ENCODE measurements at regions not wholly inside any gene's neighbourhood (a gene's known extent, or its start where the extent isn't known, plus 50 kb on each side); places are given as distances from the start of the nearest gene placed in this dataset.
A peak's percentile ranks its signal among the peaks of the same experiment; 100 is the strongest.
"Not testable (repeated sequence)": the region's sequence is repeated elsewhere in the genome, so short reads cannot be mapped to it uniquely, and the experiment has no call there.

DNA sequence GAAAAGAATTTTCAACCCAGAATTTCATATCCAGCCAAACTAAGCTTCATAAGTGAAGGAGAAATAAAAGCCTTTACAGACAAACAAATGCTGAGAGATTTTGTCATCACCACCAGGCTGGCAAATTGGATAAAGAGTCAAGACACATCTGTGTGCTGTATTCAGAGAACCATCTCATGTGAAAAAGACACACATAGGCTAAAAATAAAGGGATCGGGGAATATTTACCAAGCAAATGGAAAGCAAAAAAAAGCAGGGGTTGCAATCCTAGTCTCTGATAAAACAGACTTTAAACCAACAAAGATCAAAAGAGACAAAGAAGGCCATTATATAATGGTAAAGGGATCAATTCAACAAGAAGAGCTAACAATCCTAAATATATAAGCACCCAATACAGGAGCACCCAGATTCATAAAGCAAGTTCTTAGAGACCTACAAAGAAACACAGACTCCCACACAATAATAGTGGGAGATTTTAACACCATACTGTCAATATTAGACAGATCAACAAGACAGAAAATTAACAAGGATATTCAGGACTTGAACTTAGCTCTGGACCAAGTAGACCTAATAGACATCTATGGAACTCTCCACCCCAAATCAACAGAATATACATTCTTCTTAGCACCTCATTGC is 55.9 kb upstream of the ACSM6 start:
- not testable (repeated sequence) for H3K36me3 ChIP-seq (ENCODE audit: low read length); H2AFZ ChIP-seq (ENCODE audit: low read depth, low read length, severe bottlenecking); H3K4me3 ChIP-seq (ENCODE audit: insufficient read depth, low read length, poor library complexity, severe bottlenecking); H3F3A ChIP-seq (ENCODE audit: insufficient read depth); H3K9me2 ChIP-seq (replicated peaks; ENCODE audit: insufficient read depth, low read length); H3K79me2 ChIP-seq (ENCODE audit: insufficient read depth, low read length); H3K9ac ChIP-seq (ENCODE audit: low read length); H4K20me1 ChIP-seq (ENCODE audit: low read depth, low read length); H3K27ac ChIP-seq (ENCODE audit: low read depth, low read length); H3K9me3 ChIP-seq (ENCODE audit: insufficient read depth, low read length); H3K4me2 ChIP-seq (ENCODE audit: low read depth, low read length, poor library complexity, severe bottlenecking); H3K27me3 ChIP-seq (ENCODE audit: low read length)

DNA sequence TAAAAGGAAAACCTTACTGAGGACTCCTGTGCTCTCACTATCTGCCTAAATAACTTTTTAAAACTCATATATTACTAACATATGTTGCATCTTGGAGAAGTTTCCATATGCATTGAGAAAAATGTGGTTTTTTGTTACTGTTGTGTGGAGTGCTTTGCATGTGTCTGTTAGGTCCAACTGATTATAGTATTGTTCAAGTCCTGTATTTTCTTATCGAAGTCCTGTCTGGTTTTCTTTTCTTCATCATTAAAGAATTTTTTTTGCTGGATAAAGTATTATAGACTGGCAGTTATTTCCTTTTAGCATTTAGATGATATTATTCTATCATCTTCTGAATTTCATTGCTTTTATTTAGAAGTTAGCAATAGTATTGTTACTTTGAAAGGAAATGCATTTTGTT is 59.5 kb upstream of the ACSM6 start:
- H3K4me3 ChIP-seq (ENCODE audit: insufficient read depth, low read length, poor library complexity, severe bottlenecking) = no peak overlapping the region
- no peaks in the 10 kb centered on the region for H3K36me3 ChIP-seq (ENCODE audit: low read length)

DNA sequence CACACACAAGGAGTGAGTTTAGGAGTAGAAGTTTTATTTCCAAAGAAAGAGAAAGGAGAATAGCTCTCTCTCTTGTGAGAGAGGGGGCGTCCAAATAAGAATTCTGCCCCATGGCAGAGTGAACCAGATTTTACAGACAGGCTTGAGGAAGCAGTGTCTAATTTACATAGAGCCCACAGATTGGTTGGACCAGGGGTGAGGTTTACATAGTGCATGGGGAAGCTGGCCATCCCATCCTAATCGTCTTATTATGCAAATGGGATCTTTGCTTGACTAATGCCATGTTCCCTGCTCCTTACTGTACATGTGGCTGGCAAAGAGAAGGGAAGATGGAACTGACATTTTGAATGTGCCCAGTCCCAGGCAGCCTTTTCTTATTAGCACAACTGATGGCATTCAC is 60.0 kb upstream of the ACSM6 start:
- no peaks in the 10 kb centered on the region for H3K27me3 ChIP-seq (ENCODE audit: low read length)
- H3K4me2 ChIP-seq (ENCODE audit: low read depth, low read length, poor library complexity, severe bottlenecking) = no peak overlapping the region
- H3K9ac ChIP-seq (ENCODE audit: low read length) = no peak overlapping the region
- no peaks in the 10 kb centered on the region for H3K9me2 ChIP-seq (replicated peaks; ENCODE audit: insufficient read depth, low read length)
- H2AFZ ChIP-seq (ENCODE audit: low read depth, low read length, severe bottlenecking) = no peak overlapping the region
- H3K4me3 ChIP-seq (ENCODE audit: insufficient read depth, low read length, poor library complexity, severe bottlenecking) = no peak overlapping the region
- no peaks in the 10 kb centered on the region for H3K79me2 ChIP-seq (ENCODE audit: insufficient read depth, low read length)
- no peak overlapping the region for H3K27ac ChIP-seq (ENCODE audit: low read depth, low read length)
- no peak for TF ChIP-seq EZH2phosphoT487 (conservative IDR thresholded peaks at IDR 0.05; ENCODE audit: low read length)
- H3K9me3 ChIP-seq (ENCODE audit: insufficient read depth, low read length) = no peaks in the 10 kb centered on the region
- H3F3A ChIP-seq (ENCODE audit: insufficient read depth) = no peaks in the 10 kb centered on the region
- H3K36me3 ChIP-seq (ENCODE audit: low read length) = no peaks in the 10 kb centered on the region
- H4K20me1 ChIP-seq (ENCODE audit: low read depth, low read length) = no peaks in the 10 kb centered on the region

More for the DNA sequence above, 59.5 kb upstream of the ACSM6 start:
- H3K9ac ChIP-seq (ENCODE audit: low read length) = no peak overlapping the region
- H3F3A ChIP-seq (ENCODE audit: insufficient read depth) = no peaks in the 10 kb centered on the region
- no peaks in the 10 kb centered on the region for H3K9me2 ChIP-seq (replicated peaks; ENCODE audit: insufficient read depth, low read length)
- H3K4me2 ChIP-seq (ENCODE audit: low read depth, low read length, poor library complexity, severe bottlenecking) = no peak overlapping the region
- H3K27me3 ChIP-seq (ENCODE audit: low read length) = no peaks in the 10 kb centered on the region
- no peaks in the 10 kb centered on the region for H4K20me1 ChIP-seq (ENCODE audit: low read depth, low read length)
- no peaks in the 10 kb centered on the region for H3K9me3 ChIP-seq (ENCODE audit: insufficient read depth, low read length)
- H2AFZ ChIP-seq (ENCODE audit: low read depth, low read length, severe bottlenecking) = no peak overlapping the region
- TF ChIP-seq EZH2phosphoT487 (conservative IDR thresholded peaks at IDR 0.05; ENCODE audit: low read length) = no peak
- TF ChIP-seq, protein P1, sequence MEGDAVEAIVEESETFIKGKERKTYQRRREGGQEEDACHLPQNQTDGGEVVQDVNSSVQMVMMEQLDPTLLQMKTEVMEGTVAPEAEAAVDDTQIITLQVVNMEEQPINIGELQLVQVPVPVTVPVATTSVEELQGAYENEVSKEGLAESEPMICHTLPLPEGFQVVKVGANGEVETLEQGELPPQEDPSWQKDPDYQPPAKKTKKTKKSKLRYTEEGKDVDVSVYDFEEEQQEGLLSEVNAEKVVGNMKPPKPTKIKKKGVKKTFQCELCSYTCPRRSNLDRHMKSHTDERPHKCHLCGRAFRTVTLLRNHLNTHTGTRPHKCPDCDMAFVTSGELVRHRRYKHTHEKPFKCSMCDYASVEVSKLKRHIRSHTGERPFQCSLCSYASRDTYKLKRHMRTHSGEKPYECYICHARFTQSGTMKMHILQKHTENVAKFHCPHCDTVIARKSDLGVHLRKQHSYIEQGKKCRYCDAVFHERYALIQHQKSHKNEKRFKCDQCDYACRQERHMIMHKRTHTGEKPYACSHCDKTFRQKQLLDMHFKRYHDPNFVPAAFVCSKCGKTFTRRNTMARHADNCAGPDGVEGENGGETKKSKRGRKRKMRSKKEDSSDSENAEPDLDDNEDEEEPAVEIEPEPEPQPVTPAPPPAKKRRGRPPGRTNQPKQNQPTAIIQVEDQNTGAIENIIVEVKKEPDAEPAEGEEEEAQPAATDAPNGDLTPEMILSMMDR (IDR thresholded peaks at IDR 0.05; ENCODE audit: insufficient read depth, low read length, poor library complexity, severe bottlenecking) = no peak
- no peaks in the 10 kb centered on the region for H3K79me2 ChIP-seq (ENCODE audit: insufficient read depth, low read length)
- no peak overlapping the region for H3K27ac ChIP-seq (ENCODE audit: low read depth, low read length)

DNA sequence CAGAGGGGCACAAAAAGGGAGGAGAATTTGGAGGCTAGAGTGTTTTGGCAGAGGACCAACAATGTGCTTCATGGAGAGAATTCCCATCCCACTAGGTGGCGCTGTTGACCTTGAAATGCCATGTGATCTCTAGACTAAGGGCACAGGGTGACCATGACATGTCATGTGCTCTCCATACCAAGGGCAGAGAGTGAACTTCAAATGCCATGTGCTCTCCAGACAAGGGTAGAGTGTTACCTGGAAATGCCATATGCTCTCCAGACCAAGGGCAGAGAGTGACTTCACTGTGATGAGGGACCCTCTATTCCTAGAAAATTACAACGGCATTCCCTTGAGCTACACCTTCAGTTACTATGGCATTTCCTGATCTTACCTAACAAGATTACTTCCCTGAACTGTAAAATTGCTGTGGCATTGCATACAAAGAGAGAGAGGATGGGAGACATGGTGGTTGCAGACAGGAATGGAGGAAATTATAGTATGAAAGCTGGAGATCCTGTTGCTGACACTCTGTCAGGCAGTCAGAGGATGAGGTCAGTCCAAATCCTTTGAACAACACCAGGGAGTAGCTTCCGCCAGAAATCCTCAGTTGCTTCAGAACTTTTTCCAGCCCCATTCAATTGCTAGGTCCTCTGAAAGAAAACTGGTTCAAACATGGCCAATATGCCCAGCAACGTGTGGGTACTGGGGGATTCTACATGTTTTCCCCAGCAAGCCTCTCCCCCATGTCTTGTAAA is 60.9 kb upstream of the ACSM6 start:
- no peak overlapping the region for H3K4me2 ChIP-seq (ENCODE audit: low read depth, low read length, poor library complexity, severe bottlenecking)
- no peaks in the 10 kb centered on the region for H3K36me3 ChIP-seq (ENCODE audit: low read length)
- H3K9me2 ChIP-seq (replicated peaks; ENCODE audit: insufficient read depth, low read length) = no peaks in the 10 kb centered on the region
- no peak overlapping the region for H3K4me3 ChIP-seq (ENCODE audit: insufficient read depth, low read length, poor library complexity, severe bottlenecking)
- no peaks in the 10 kb centered on the region for H4K20me1 ChIP-seq (ENCODE audit: low read depth, low read length)
- H3K79me2 ChIP-seq (ENCODE audit: insufficient read depth, low read length) = no peaks in the 10 kb centered on the region
- no peak overlapping the region for H3K27ac ChIP-seq (ENCODE audit: low read depth, low read length)
- no peak overlapping the region for H3K9ac ChIP-seq (ENCODE audit: low read length)
- no peaks in the 10 kb centered on the region for H3F3A ChIP-seq (ENCODE audit: insufficient read depth)
- H2AFZ ChIP-seq (ENCODE audit: low read depth, low read length, severe bottlenecking) = peak overlapping the region; percentile 7
- H3K27me3 ChIP-seq (ENCODE audit: low read length) = no peaks in the 10 kb centered on the region
- H3K9me3 ChIP-seq (ENCODE audit: insufficient read depth, low read length) = no peaks in the 10 kb centered on the region
- TF ChIP-seq, protein P1 (IDR thresholded peaks at IDR 0.05; ENCODE audit: insufficient read depth, low read length, poor library complexity, severe bottlenecking) = peak; percentile 42
- no peak for TF ChIP-seq EZH2phosphoT487 (conservative IDR thresholded peaks at IDR 0.05; ENCODE audit: low read length)

DNA sequence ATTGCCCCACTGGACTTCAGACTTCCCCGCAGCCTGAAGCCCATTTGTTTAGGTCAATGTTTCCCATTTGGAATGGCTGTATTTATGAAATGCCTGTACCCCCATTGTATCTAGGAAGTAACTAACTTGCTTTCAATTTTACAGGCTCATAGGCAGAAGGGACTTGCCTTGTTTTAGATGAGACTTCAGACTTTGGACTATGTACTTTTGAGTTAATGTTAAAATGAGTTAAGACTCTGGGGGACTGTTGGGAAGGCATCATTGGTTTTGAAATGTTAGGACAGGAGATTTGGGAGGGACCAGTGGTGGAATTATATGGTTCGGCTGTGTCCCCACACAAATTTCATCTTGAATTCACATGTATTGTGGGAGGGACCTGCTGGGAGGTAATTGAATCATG is 61.1 kb upstream of the CYP2C8 start:
- H3K4me2 ChIP-seq (ENCODE audit: low read depth, low read length, poor library complexity, severe bottlenecking); H2AFZ ChIP-seq (ENCODE audit: low read depth, low read length, severe bottlenecking); H3K79me2 ChIP-seq (ENCODE audit: insufficient read depth, low read length); H3K4me3 ChIP-seq (ENCODE audit: insufficient read depth, low read length, poor library complexity, severe bottlenecking); H3K27me3 ChIP-seq (ENCODE audit: low read length); H4K20me1 ChIP-seq (ENCODE audit: low read depth, low read length); H3F3A ChIP-seq (ENCODE audit: insufficient read depth); H3K9me3 ChIP-seq (ENCODE audit: insufficient read depth, low read length); H3K9ac ChIP-seq (ENCODE audit: low read length); H3K36me3 ChIP-seq (ENCODE audit: low read length); H3K9me2 ChIP-seq (replicated peaks; ENCODE audit: insufficient read depth, low read length); H3K27ac ChIP-seq (ENCODE audit: low read depth, low read length): not testable (repeated sequence)
